ENCODE measurements at regions not wholly inside any gene's neighbourhood (a gene's known extent, or its start where the extent isn't known, plus 50 kb on each side); places are given as distances from the start of the nearest gene placed in this dataset.

GRCh38 chr1:38210895-38211177, 164.2 kb upstream of the POU3F1 start (continued):
- TF ChIP-seq, protein P1, sequence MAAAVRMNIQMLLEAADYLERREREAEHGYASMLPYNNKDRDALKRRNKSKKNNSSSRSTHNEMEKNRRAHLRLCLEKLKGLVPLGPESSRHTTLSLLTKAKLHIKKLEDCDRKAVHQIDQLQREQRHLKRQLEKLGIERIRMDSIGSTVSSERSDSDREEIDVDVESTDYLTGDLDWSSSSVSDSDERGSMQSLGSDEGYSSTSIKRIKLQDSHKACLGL (CRISPR knock-in tag; IDR thresholded peaks at IDR 0.05; ENCODE audit: borderline replicate concordance, poor library complexity, severe bottlenecking): no peak
- TF ChIP-seq ADNP (tag; IDR thresholded peaks at IDR 0.05) (peak; percentile 77; the same call in 1 of the 2 replicates), CHAMP1 (IDR thresholded peaks at IDR 0.05) (no peak), ZNF121 (CRISPR knock-in tag; conservative IDR thresholded peaks at IDR 0.05) (no peak)

GRCh38 chr1:38210021-38210894, 163.7 kb upstream of the POU3F1 start:
- Histone ChIP-seq H3K27me3 (ENCODE audit: control insufficient read depth in 2 of 2, insufficient read depth in 2 of 2, low read length in 2 of 2) (peaks cover 16 to 46% of the 10 kb centered on the region in 2 experiments), H3K9me1 (ENCODE audit: control insufficient read depth, insufficient read depth, low read length) (no peaks in the 10 kb centered on the region), H3K4me1 (replicated peaks in 1 of 2; ENCODE audit: control insufficient read depth in 2 of 2, insufficient read depth in 2 of 2, low read length in 2 of 2) (peaks cover 0 to 11% of the 10 kb centered on the region in 2 experiments; a peak in 2 of 5 replicates), H3K79me2 (ENCODE audit: control insufficient read depth, insufficient read depth, low read length) (no peaks in the 10 kb centered on the region), H4K20me1 (replicated peaks; ENCODE audit: control insufficient read depth, insufficient read depth, low read length) (no peaks in the 10 kb centered on the region), H2AFZ (ENCODE audit: low read depth, low read length) (no peak overlapping the region), H3K9ac (ENCODE audit: insufficient read depth in 1 of 2, low read depth in 2 of 2, low read length in 2 of 2) (no peak overlapping the region), H3K27ac (ENCODE audit: extremely low read depth, low read depth, low read length) (no peak overlapping the region), H3K4me2 (ENCODE audit: insufficient read depth, low read length) (no peak overlapping the region), H3K4me3 (no peak overlapping the region), H3K36me3 (ENCODE audit: control insufficient read depth, insufficient read depth, low read length) (no peaks in the 10 kb centered on the region), H3K9me3 (replicated peaks; ENCODE audit: control insufficient read depth, insufficient read depth, low read depth, low read length) (no peaks in the 10 kb centered on the region)
- ATAC-seq (no peak), FAIRE-seq (no peak), DNase-seq (ENCODE audit: extremely low read depth in 1 of 4, low spot score in 3 of 4) (no peak)
- WGBS (ENCODE audit: insufficient coverage, low coverage, missing lambda C conversion rate): 6% methylated on average over 15 of the region's 15 CpGs
- in situ Hi-C loops (cut with MboI) (no loop called here), intact Hi-C loops (cut with micrococcal nuclease) (no loop called here)
- CTCF ChIA-PET (ENCODE audit: low intra/inter-chr PET ratio): no interaction called here
- TF ChIP-seq CXXC5 (CRISPR knock-in tag; IDR thresholded peaks at IDR 0.05) (no peak), BCOR (IDR thresholded peaks at IDR 0.05) (peak; percentile 82), RCOR1 (IDR thresholded peaks at IDR 0.05; ENCODE audit: borderline replicate concordance in 1 of 2, low read depth in 2 of 2, low read length in 2 of 2) (0 out of 4 replicates have a peak, but pooled peaks of 1 of the 2 experiments have one; percentile 24), PRMT5 (CRISPR knock-in tag; IDR thresholded peaks at IDR 0.05) (no peak), SMAD3 (CRISPR knock-in tag; conservative IDR thresholded peaks at IDR 0.05) (no peak), CHD4 (IDR thresholded peaks at IDR 0.05; ENCODE audit: insufficient read depth, insufficient replicate concordance, low read depth, low read length, poor library complexity, severe bottlenecking) (peak; percentile 90), RBM25 (IDR thresholded peaks at IDR 0.05; ENCODE audit: low read depth, low read length, severe bottlenecking) (peak; percentile 84), ZNF589 (CRISPR knock-in tag; IDR thresholded peaks at IDR 0.05; ENCODE audit: low read depth) (no peak), ADNP (tag; IDR thresholded peaks at IDR 0.05) (peak; percentile 78; the same call in 1 of the 2 replicates), CC2D1A (IDR thresholded peaks at IDR 0.05) (no peak), SAFB (IDR thresholded peaks at IDR 0.05; ENCODE audit: borderline replicate concordance, low read depth, low read length) (no peak), NFIC (IDR thresholded peaks at IDR 0.05) (peak; percentile 81)
- TF ChIP-seq, protein P2, sequence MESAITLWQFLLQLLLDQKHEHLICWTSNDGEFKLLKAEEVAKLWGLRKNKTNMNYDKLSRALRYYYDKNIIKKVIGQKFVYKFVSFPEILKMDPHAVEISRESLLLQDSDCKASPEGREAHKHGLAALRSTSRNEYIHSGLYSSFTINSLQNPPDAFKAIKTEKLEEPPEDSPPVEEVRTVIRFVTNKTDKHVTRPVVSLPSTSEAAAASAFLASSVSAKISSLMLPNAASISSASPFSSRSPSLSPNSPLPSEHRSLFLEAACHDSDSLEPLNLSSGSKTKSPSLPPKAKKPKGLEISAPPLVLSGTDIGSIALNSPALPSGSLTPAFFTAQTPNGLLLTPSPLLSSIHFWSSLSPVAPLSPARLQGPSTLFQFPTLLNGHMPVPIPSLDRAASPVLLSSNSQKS (CRISPR knock-in tag; IDR thresholded peaks at IDR 0.05): no peak
- POLR2A ChIA-PET: interaction anchor here (0.8 kb wide), 2 partner anchors 8 to 615 kb away, joined by 3 to 4 read pairs; no protein-coding TSS in a partner anchor
- no TSS peak for BruUV-seq (replicated peaks)

Data from K562 (cell line).